HG02938 (cell line): ENCODE measurements at regions not wholly inside any gene's neighbourhood (a gene's known extent, or its start where the extent isn't known, plus 50 kb on each side); places are given as distances from the start of the nearest gene placed in this dataset.
"Not testable (repeated sequence)": the region's sequence is repeated elsewhere in the genome, so short reads cannot be mapped to it uniquely, and the experiment has no call there.

ENCODE experiments used
- ATAC-seq: cut with Tn5 transposase; IDR thresholded peaks from one replicate; pipeline ENCODE4 v1.9.1; 2021; ENCODE audit warnings: mild to moderate bottlenecking, moderate library complexity; ENCODE audit not compliant: unreplicated experiment

- no peak for ATAC-seq
Observed at GRCh38 chr15:94970802-94971201, 739.4 kb downstream of the MCTP2 start.

GRCh38 chr15:94972314-94972713 is 741.0 kb downstream of the MCTP2 start:
- no peak for ATAC-seq

DNA sequence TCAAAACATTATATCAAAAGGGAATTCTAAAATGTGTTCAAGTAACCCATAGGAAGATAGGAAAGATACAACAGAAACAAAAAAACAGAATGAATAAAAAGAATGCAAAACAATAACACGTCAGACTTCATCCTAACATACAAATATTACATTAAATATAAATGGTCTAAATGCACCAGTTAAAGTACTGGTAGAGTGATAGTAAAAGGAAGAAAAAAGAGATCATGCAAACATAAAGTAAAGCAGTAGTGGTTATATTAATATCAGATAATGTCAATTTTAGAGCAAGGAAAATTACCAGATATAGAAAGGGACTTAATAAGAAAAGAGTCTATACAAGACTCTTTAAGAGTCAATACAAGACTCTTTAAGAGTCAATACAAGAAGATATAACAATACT is 755.7 kb downstream of the MCTP2 start:
- ATAC-seq, result no peak

- no peak for ATAC-seq
Observed at GRCh38 chr15:94991718-94992117, 760.4 kb downstream of the MCTP2 start.

DNA sequence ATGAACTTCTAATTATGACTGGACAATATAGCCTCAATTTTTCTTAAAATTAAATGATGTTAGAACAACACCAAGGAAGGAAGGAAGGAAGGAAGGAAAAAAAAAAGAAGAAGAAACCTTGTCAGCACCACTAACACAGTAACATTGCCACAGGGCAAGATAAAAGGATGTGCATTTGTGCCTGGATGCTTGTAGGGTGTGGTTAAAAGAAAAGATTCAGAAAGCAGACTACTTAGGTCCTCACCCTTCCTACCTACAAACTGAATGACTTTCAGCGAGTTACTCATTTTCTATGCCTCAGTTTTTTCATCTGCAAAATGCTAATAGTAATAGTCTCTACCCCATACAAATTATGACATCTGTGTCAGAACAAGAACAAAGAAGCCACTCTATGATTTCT is 778.3 kb downstream of the MCTP2 start:
- no peak for ATAC-seq

GRCh38 chr15:95013381-95013780 is 782.0 kb downstream of the MCTP2 start:
- no peak for ATAC-seq

DNA sequence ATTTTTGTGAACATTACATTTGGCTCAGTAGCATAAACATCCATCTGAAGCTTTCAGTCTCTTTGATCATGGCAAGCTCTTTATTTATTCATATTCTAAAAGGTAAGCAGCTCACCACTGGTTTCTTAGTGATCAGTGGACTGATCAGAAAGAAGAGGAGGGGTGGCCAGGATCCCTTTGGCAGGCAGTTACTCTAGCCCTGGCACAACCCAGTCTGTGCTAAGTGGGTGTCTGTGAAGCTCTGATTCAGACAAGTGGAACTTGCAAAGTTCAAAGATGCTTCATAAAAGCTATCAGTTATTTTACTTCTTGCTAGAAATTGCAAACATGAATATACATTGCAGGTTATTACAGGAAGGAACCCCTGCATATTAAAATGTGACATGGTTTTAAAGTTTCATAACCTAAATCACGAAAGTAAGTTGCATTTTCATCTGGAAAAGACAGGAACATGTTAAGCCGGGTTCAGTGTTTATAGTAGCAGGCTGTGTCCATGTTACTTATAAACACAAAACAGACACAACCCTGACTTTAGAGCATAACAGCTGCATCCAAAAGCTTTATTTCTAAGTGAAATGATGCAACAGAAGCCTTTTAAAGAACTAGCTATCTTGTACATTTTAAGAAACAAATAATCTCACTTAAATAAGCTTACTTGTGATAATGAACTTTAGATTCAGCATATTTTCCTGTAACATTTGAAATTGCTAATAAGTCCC is 785.3 kb downstream of the MCTP2 start:
- no peak for ATAC-seq

- ATAC-seq, result no peak
Observed at GRCh38 chr15:95017666-95018328, 786.4 kb downstream of the MCTP2 start.

DNA sequence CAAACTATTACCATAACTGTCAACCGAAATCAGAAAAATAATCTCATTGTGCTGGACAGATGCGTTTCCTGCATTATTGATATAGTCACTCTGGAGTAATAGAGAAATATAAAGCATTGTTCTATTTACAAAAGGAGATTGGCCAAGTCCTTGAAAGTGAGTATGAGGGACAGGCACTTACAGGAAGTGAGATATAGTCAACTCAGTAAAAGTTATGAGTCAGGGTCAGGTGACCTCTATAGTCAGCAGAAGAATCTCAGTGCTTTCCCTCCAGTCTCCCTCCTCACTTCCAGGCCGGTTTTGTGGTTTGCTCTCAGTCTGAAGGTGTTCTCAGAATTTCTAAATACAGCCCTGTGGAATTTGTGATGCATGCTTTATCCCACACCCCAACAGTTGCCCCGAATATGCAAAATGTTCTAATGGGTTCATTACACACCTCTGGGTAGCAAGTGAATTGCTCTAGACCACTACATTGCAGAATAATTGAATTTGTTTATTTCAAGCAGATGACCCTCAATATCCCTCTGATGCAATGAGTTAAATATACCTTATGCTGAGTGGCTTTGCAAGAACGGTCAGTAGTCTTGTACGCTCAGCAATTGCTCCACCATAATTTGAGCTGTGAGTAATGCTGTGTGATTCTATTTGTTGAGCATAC is 787.7 kb downstream of the MCTP2 start:
- ATAC-seq, result peak; percentile 80

DNA sequence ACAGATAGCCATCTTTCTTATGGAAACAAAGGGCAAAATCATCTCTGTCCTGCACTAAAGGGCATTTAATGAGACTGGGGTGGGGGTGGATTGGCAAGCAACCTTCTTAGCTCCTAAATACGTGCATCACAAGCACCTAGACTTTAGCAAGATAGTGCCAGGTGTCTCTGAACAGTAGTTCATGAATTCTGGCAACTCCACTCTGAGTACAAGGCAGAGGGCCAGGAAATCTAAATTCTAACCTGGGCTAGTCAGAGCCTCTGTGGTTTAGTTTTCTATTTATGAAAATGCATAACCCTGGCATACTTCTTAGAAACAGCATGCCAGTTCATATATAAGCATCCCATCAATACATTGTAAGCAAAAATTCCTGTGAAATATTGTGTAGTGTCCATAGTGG is 788.5 kb downstream of the MCTP2 start:
- no peak for ATAC-seq

GRCh38 chr15:95021816-95022215 is 790.5 kb downstream of the MCTP2 start:
- no peak for ATAC-seq

- no peak for ATAC-seq
Observed at GRCh38 chr15:95024351-95024750, 793.0 kb downstream of the MCTP2 start.

GRCh38 chr15:95025924-95026728 is 794.8 kb downstream of the MCTP2 start:
- ATAC-seq, result peak; percentile 64

GRCh38 chr15:95027981-95028380 is 796.6 kb downstream of the MCTP2 start:
- no peak for ATAC-seq

DNA sequence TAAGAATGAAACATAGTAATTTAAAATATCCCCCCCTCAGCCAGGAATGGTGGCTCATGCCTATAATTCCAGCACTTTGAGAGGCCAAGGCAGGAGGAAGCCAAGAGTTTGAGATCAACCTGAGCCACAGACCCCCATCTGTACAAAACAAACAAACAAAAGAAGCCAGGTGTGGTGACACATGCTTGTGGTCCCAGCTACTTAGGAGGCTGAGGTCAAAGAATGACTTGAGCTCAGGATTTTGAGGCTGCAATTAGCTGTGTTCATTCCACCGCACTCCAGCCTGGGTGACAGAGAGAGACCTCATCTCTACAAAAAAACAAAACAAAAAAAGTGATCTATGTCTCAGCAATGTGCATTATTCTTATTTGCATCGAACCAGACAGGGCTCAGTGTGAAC is 800.8 kb downstream of the MCTP2 start:
- no peak for ATAC-seq

DNA sequence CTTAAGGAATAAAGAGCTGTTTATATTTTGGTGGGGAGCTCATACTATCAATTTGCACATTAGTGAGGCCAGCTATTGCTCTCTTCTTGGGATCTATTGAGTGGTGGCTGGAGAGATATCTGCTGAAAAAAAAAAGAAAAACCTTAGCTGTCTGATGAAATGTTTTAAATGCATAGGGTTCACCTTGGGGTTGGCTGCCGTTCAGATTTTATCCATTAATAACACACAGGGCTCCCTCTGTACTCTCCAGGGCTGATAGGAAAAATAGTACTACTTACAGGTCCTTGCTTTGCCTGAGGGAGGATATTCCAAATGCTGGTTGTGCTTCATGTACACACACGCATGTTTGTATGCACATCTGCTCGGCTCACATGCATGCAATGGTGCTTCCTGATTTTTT is 803.7 kb downstream of the MCTP2 start:
- ATAC-seq, result no peak

DNA sequence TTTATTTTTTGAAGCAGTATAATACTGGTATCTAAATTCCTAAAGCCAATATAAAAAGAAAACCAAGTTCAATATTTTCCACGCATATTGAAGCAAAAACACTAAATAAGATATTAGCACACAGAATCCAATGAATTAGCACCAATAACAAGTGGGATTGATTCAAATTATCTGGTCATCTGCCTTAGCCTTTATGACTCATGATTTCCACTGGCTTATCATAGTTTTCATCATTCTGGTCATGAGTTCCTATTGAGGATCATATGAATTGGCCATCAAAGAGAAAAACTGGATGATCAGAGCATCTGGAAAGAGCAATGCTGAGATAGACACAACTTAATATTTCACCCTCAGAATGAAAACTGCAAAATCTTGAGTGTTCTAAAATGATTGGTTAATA is 809.9 kb downstream of the MCTP2 start:
- ATAC-seq, result no peak

DNA sequence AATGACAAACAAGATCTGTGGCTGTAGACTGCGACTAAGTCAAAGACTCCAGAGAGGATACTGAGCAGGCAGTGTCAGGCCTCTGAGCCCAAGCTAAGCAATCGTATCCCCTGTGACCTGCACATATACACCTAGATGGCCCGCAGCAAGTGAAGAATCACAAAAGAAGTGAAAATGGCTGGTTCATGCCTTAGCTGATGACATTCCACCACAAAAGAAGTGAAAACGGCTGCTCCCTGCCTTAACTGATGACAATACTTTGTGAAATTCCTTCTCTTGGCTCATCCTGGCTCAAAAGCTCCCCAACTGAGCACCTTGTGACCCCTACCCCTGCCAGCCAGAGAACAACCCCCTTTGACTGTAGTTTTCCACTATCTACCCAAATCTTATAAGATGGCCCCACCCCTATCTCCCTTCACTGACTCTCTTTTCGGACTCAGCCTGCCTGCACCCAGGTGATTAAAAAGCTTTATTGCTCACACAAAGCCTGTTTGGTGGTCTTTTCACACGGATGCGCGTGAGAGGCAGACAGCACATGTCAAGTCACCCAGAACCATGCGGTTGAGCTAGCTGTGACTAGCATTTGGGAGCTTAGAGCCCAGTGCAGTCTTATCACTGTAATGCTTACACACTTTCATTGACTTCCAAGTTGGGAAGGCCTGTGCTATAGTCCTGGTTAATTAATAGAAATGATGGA is 812.0 kb downstream of the MCTP2 start:
- ATAC-seq, result not testable (repeated sequence)

DNA sequence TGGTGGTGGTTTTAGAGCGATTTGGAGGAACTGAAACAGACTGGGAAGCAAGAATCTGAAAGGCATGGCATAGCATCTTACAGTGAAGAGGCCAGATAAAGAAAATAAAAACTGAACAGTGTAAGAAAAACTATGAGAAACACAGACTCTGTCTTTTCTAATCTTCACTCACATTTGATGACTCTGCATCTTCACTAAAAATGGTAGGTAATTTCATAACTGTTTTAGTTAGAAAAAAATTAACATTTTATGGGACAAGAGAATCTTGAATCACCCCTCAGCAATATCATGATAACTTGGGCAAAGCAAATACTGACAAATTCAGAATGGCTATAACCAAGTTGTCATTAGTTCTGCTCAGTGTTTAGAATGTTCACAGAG is 812.6 kb downstream of the MCTP2 start:
- ATAC-seq, result no peak

DNA sequence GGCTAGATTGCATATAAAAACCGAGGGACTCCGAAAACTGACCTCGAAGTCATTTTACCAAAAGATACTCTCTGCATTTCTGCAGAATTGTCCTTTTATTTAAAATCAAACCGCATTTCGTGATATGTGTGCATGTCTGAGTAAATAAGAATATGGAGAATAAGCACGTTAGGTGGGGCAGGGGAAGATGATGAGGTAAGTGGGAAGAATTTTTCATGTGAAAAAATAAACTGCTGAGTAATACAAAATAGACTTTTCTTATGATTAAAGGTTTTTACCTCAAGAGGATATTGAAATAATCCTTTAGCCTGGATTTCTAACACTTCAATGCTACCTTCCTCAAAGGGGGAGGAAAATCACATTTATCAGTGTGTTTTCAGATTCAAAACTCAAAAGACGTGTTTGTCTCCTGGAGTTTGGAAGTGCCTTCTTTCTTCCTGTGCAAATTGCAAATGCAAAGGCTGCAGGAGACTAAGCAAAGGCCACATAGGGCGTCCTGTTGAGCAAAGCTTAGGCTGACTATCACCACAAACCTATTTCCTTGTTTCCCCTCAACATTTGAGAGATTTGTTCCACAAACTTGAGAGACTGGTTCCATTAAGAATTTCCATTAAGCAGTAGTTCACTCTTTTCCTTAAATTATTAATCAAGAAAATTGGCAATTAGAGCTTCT is 813.5 kb downstream of the MCTP2 start:
- ATAC-seq, result no peak
